Sigmoid colon (tissue), 4 donors: ENCODE measurements at regions not wholly inside any gene's neighbourhood (a gene's known extent, or its start where the extent isn't known, plus 50 kb on each side); places are given as distances from the start of the nearest gene placed in this dataset.

Source experiments
- CTCF ChIP-seq, 4 experiments: fragments of 450-650 bp in 3 of 4; fragments of 200-600 bp in 1 of 4; IDR thresholded peaks; one replicate each; pipeline ENCODE4 v1.5.1; 2016 to 2019; ENCODE audit warnings: antibody characterized with exemption in 4 of 4, mild to moderate bottlenecking in 3 of 4, moderate library complexity in 2 of 4
- POLR2AphosphoS5 ChIP-seq, 4 donors: sonication (generic); formaldehyde crosslinking; IDR thresholded peaks; one replicate each; pipeline ENCODE4 v1.6.1; 2017; ENCODE audit warnings: antibody characterized with exemption in 4 of 4

- no peak for TF ChIP-seq CTCF (IDR thresholded peaks at IDR 0.05)
- no peak for TF ChIP-seq POLR2AphosphoS5 (IDR thresholded peaks at IDR 0.05)
Observed at GRCh38 chr2:37454851-37455762, 110.7 kb downstream of the QPCT start.
